ENCODE measurements at regions not wholly inside any gene's neighbourhood (a gene's known extent, or its start where the extent isn't known, plus 50 kb on each side); places are given as distances from the start of the nearest gene placed in this dataset.

DNA sequence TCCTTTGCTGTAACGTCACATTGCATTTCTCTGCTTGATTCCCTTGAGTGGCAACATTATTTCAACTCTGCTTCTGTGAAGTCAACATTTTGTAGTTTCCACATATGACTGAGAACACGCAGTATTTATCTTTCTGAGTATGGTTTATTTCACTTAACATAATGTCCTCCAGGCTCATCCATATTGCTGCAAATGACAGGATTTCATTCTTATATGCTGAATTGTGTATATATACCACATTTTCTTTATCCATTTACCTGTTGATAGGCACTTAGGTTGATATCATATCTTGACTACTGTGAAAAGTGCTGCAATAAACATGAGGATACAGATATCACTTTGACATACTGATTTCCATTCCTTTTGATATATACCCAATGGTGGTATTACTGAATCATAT lies 878.5 kb downstream of the PLOD2 start:
- no peak overlapping the region for H2BK120ac ChIP-seq (ENCODE audit: low read depth, low read length)
- no peaks in the 10 kb centered on the region for H3K36me3 ChIP-seq (ENCODE audit: control insufficient read depth in 1 of 2, insufficient read depth in 2 of 2, low read depth in 1 of 2, low read length in 2 of 2)
- no peak overlapping the region for H4K91ac ChIP-seq (ENCODE audit: low read length)
- no peak overlapping the region for H4K8ac ChIP-seq (ENCODE audit: low read length)
- no peaks in the 10 kb centered on the region for H3K27me3 ChIP-seq (ENCODE audit: control insufficient read depth in 1 of 2, insufficient read depth in 1 of 2, low read length in 2 of 2)
- H3K27ac ChIP-seq (ENCODE audit: low read length, poor library complexity, severe bottlenecking): no peak overlapping the region
- no peak overlapping the region for H2BK5ac ChIP-seq (ENCODE audit: low read depth, low read length, poor library complexity, severe bottlenecking)
- H2AFZ ChIP-seq (ENCODE audit: low read depth, low read length): no peak overlapping the region
- no peak for DNase-seq
- H3K9me3 ChIP-seq (ENCODE audit: control insufficient read depth, low read length): peaks cover 20% of the 10 kb centered on the region
- H3K4me1 ChIP-seq (ENCODE audit: control insufficient read depth, insufficient read depth, low read depth, low read length): no peaks in the 10 kb centered on the region
- no peak overlapping the region for H3K9ac ChIP-seq (ENCODE audit: low read length)
- WGBS: 93% methylated on average over 1 of the region's 2 CpGs
- H3K14ac ChIP-seq (ENCODE audit: low read length in 2 of 2): no peak overlapping the region
- H3K4me2 ChIP-seq (ENCODE audit: low read length, poor library complexity, severe bottlenecking): no peak overlapping the region
- H3K4me3 ChIP-seq (ENCODE audit: insufficient read depth in 1 of 2, low read depth in 1 of 2, low read length in 2 of 2): no peak overlapping the region
- no peak overlapping the region for H3K4ac ChIP-seq (ENCODE audit: low read depth in 1 of 2, low read length in 2 of 2)
- no peak overlapping the region for H2AK5ac ChIP-seq (ENCODE audit: low read length, severe bottlenecking)
- H3K23ac ChIP-seq (ENCODE audit: low read length in 2 of 2): no peak overlapping the region
- no peak overlapping the region for H3K18ac ChIP-seq (ENCODE audit: low read depth in 1 of 2, low read length in 2 of 2)
- H2BK15ac ChIP-seq (ENCODE audit: low read depth, poor library complexity, severe bottlenecking): no peak overlapping the region
- no peaks in the 10 kb centered on the region for H3K79me1 ChIP-seq (replicated peaks; ENCODE audit: low read length, poor library complexity, severe bottlenecking)
- no peak overlapping the region for H2BK12ac ChIP-seq (ENCODE audit: low read length in 2 of 2)

- Histone ChIP-seq H2AFZ (ENCODE audit: low read depth, low read length) (no peak overlapping the region), H3K4ac (ENCODE audit: low read depth in 1 of 2, low read length in 2 of 2) (no peak overlapping the region), H3K4me3 (ENCODE audit: insufficient read depth in 1 of 2, low read depth in 1 of 2, low read length in 2 of 2) (no peak overlapping the region), H2BK12ac (ENCODE audit: low read length in 2 of 2) (no peak overlapping the region), H3K36me3 (ENCODE audit: control insufficient read depth in 1 of 2, insufficient read depth in 2 of 2, low read depth in 1 of 2, low read length in 2 of 2) (no peaks in the 10 kb centered on the region), H3K79me1 (replicated peaks; ENCODE audit: low read length, poor library complexity, severe bottlenecking) (no peaks in the 10 kb centered on the region), H2BK5ac (ENCODE audit: low read depth, low read length, poor library complexity, severe bottlenecking) (no peak overlapping the region), H3K18ac (ENCODE audit: low read depth in 1 of 2, low read length in 2 of 2) (no peak overlapping the region), H3K23ac (ENCODE audit: low read length in 2 of 2) (no peak overlapping the region), H3K9ac (ENCODE audit: low read length) (no peak overlapping the region), H4K91ac (ENCODE audit: low read length) (no peak overlapping the region), H3K9me3 (ENCODE audit: control insufficient read depth, low read length) (peaks cover 10% of the 10 kb centered on the region), H2AK5ac (ENCODE audit: low read length, severe bottlenecking) (no peak overlapping the region), H3K4me1 (ENCODE audit: control insufficient read depth, insufficient read depth, low read depth, low read length) (no peaks in the 10 kb centered on the region), H2BK120ac (ENCODE audit: low read depth, low read length) (no peak overlapping the region), H3K27ac (ENCODE audit: low read length, poor library complexity, severe bottlenecking) (no peak overlapping the region), H3K27me3 (ENCODE audit: control insufficient read depth in 1 of 2, insufficient read depth in 1 of 2, low read length in 2 of 2) (no peaks in the 10 kb centered on the region), H3K4me2 (ENCODE audit: low read length, poor library complexity, severe bottlenecking) (no peak overlapping the region), H4K8ac (ENCODE audit: low read length) (no peak overlapping the region), H2BK15ac (ENCODE audit: low read depth, poor library complexity, severe bottlenecking) (no peak overlapping the region), H3K14ac (ENCODE audit: low read length in 2 of 2) (no peak overlapping the region)
- no CpG with 5 or more reads among the region's 1 CpG for WGBS
- DNase-seq: no peak
These were observed 874.0 kb downstream of the PLOD2 start for GRCh38 chr3:145286937-145287336.

- Histone ChIP-seq H2AK5ac (ENCODE audit: low read length, severe bottlenecking) (no peak overlapping the region), H3K14ac (ENCODE audit: low read length in 2 of 2) (no peak overlapping the region), H2BK5ac (ENCODE audit: low read depth, low read length, poor library complexity, severe bottlenecking) (no peak overlapping the region), H3K4ac (ENCODE audit: low read depth in 1 of 2, low read length in 2 of 2) (no peak overlapping the region), H3K9me3 (ENCODE audit: control insufficient read depth, low read length) (peaks cover 10% of the 10 kb centered on the region), H4K91ac (ENCODE audit: low read length) (no peak overlapping the region), H3K4me1 (ENCODE audit: control insufficient read depth, insufficient read depth, low read depth, low read length) (no peaks in the 10 kb centered on the region), H3K79me1 (replicated peaks; ENCODE audit: low read length, poor library complexity, severe bottlenecking) (no peaks in the 10 kb centered on the region), H2AFZ (ENCODE audit: low read depth, low read length) (no peak overlapping the region), H3K18ac (ENCODE audit: low read depth in 1 of 2, low read length in 2 of 2) (no peak overlapping the region), H3K36me3 (ENCODE audit: control insufficient read depth in 1 of 2, insufficient read depth in 2 of 2, low read depth in 1 of 2, low read length in 2 of 2) (no peaks in the 10 kb centered on the region), H3K27me3 (ENCODE audit: control insufficient read depth in 1 of 2, insufficient read depth in 1 of 2, low read length in 2 of 2) (no peaks in the 10 kb centered on the region), H3K27ac (ENCODE audit: low read length, poor library complexity, severe bottlenecking) (no peak overlapping the region), H4K8ac (ENCODE audit: low read length) (no peak overlapping the region), H3K4me3 (ENCODE audit: insufficient read depth in 1 of 2, low read depth in 1 of 2, low read length in 2 of 2) (no peak overlapping the region), H3K9ac (ENCODE audit: low read length) (no peak overlapping the region), H2BK120ac (ENCODE audit: low read depth, low read length) (no peak overlapping the region), H3K4me2 (ENCODE audit: low read length, poor library complexity, severe bottlenecking) (no peak overlapping the region), H2BK12ac (ENCODE audit: low read length in 2 of 2) (no peak overlapping the region), H3K23ac (ENCODE audit: low read length in 2 of 2) (no peak overlapping the region), H2BK15ac (ENCODE audit: low read depth, poor library complexity, severe bottlenecking) (no peak overlapping the region)
- WGBS: 100% methylated on average over 1 of the region's 1 CpG
- DNase-seq: no peak
These were observed 871.0 kb downstream of the PLOD2 start for GRCh38 chr3:145290010-145290409.

DNA sequence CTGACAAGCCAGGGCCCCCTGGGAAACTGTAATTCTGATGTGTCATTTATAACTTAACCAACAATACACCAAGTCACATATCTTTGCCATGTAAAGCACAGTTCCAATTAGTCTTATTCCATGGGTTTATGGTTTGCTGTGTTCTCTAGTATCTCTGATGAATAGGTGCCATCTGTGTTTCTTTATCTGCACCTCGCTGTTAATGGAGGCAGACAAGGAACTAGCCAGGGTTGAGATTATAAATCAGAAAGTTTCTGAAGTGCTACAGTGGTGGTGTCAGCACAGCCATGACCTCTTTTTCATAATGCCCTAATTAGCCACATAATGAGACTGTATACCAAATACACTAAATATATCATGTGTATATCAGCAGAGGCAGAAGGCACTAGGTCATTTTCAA lies 866.4 kb downstream of the PLOD2 start:
- Histone ChIP-seq H2AK5ac (ENCODE audit: low read length, severe bottlenecking) (no peak overlapping the region), H2BK15ac (ENCODE audit: low read depth, poor library complexity, severe bottlenecking) (no peak overlapping the region), H3K14ac (ENCODE audit: low read length in 2 of 2) (no peak overlapping the region), H3K23ac (ENCODE audit: low read length in 2 of 2) (no peak overlapping the region), H3K4ac (ENCODE audit: low read depth in 1 of 2, low read length in 2 of 2) (no peak overlapping the region), H3K4me1 (ENCODE audit: control insufficient read depth, insufficient read depth, low read depth, low read length) (no peaks in the 10 kb centered on the region), H3K4me3 (ENCODE audit: insufficient read depth in 1 of 2, low read depth in 1 of 2, low read length in 2 of 2) (no peak overlapping the region), H3K4me2 (ENCODE audit: low read length, poor library complexity, severe bottlenecking) (no peak overlapping the region), H2BK5ac (ENCODE audit: low read depth, low read length, poor library complexity, severe bottlenecking) (no peak overlapping the region), H3K18ac (ENCODE audit: low read depth in 1 of 2, low read length in 2 of 2) (no peak overlapping the region), H3K27me3 (ENCODE audit: control insufficient read depth in 1 of 2, insufficient read depth in 1 of 2, low read length in 2 of 2) (no peaks in the 10 kb centered on the region), H4K8ac (ENCODE audit: low read length) (no peak overlapping the region), H3K36me3 (ENCODE audit: control insufficient read depth in 1 of 2, insufficient read depth in 2 of 2, low read depth in 1 of 2, low read length in 2 of 2) (no peaks in the 10 kb centered on the region), H2AFZ (ENCODE audit: low read depth, low read length) (no peak overlapping the region), H4K91ac (ENCODE audit: low read length) (no peak overlapping the region), H2BK12ac (ENCODE audit: low read length in 2 of 2) (no peak overlapping the region), H3K9me3 (ENCODE audit: control insufficient read depth, low read length) (peaks cover 7% of the 10 kb centered on the region), H2BK120ac (ENCODE audit: low read depth, low read length) (no peak overlapping the region), H3K27ac (ENCODE audit: low read length, poor library complexity, severe bottlenecking) (no peak overlapping the region), H3K9ac (ENCODE audit: low read length) (no peak overlapping the region), H3K79me1 (replicated peaks; ENCODE audit: low read length, poor library complexity, severe bottlenecking) (no peaks in the 10 kb centered on the region)
- no peak for DNase-seq
- WGBS: 33% methylated on average over 1 of the region's 1 CpG
